ENCODE measurements at regions not wholly inside any gene's neighbourhood (a gene's known extent, or its start where the extent isn't known, plus 50 kb on each side); places are given as distances from the start of the nearest gene placed in this dataset.

- FAIRE-seq = no peak
- 82% methylated on average over 2 of the region's 2 CpGs; no CpG with 5 or more reads in 1 of the 2 experiments for WGBS, 2 experiments (ENCODE audit: extremely low coverage in 1 of 2, insufficient coverage in 1 of 2, insufficient read length in 1 of 2, insufficient replicate concordance in 2 of 2, low coverage in 1 of 2, low lambda C conversion rate in 2 of 2, missing lambda C conversion rate in 1 of 2)
- TF ChIP-seq TCF12 (IDR thresholded peaks at IDR 0.05; ENCODE audit: low read depth, low read length) = no peak
- TF ChIP-seq RBBP5 (IDR thresholded peaks at IDR 0.05; ENCODE audit: borderline replicate concordance, low read depth, low read length) = no peak
- TF ChIP-seq EGR1 (IDR thresholded peaks at IDR 0.05; ENCODE audit: borderline replicate concordance, low read depth, low read length) = no peak
- TF ChIP-seq SP4 (IDR thresholded peaks at IDR 0.05; ENCODE audit: low read length) = no peak
Observed at GRCh38 chr9:113678859-113679256, 197.3 kb upstream of the ZNF618 start.

More at GRCh38 chr9:113678859-113679256, 197.3 kb upstream of the ZNF618 start:
- POLR2A ChIA-PET (ENCODE audit: partially characterized antibody) = interaction anchor here (0.8 kb wide), 1 partner anchor 13 kb away, joined by 3 read pairs; no protein-coding TSS in a partner anchor
- H2BK12ac ChIP-seq (ENCODE audit: low read depth, low read length) = no peak overlapping the region
- H4K91ac ChIP-seq (replicated peaks; ENCODE audit: insufficient read length, low read length) = no peak overlapping the region
- H3K23me2 ChIP-seq (ENCODE audit: low read depth, low read length) = no peaks in the 10 kb centered on the region
- H2BK15ac ChIP-seq (ENCODE audit: low read length) = no peak overlapping the region
- H3K79me2 ChIP-seq (ENCODE audit: control insufficient read depth in 1 of 2, insufficient read depth in 2 of 2, low read length in 2 of 2) = no peaks in the 10 kb centered on the region
- DNase-seq (ENCODE audit: low read depth in 1 of 2, low spot score in 2 of 2) = no peak
- no peaks in the 10 kb centered on the region for H3K36me3 ChIP-seq (ENCODE audit: control insufficient read depth in 2 of 4, insufficient read depth in 4 of 4, low read length in 3 of 4)
- H3K4me1 ChIP-seq (replicated peaks in 1 of 4; ENCODE audit: control insufficient read depth in 3 of 4, insufficient read depth in 4 of 4, low read length in 3 of 4) = no peaks in the 10 kb centered on the region; a peak in 1 of 7 replicates
- no peak overlapping the region for H3K14ac ChIP-seq (ENCODE audit: insufficient read length)
- H3K4ac ChIP-seq (replicated peaks; ENCODE audit: insufficient read length, low read depth, low read length) = no peak overlapping the region
- H3K56ac ChIP-seq (replicated peaks; ENCODE audit: insufficient read length, low read depth, low read length) = no peak overlapping the region
- H3K79me1 ChIP-seq (ENCODE audit: low read depth, low read length) = no peaks in the 10 kb centered on the region
- H3K27ac ChIP-seq (ENCODE audit: low read depth, low read length) = no peak overlapping the region
- H4K8ac ChIP-seq (ENCODE audit: extremely low read depth, insufficient read depth, low read length) = no peak overlapping the region
- H3K9me3 ChIP-seq (ENCODE audit: insufficient read depth in 2 of 2, low read depth in 1 of 2, low read length in 1 of 2) = no peaks in the 10 kb centered on the region
- H3K23ac ChIP-seq (ENCODE audit: insufficient read length) = no peak overlapping the region
- H3K4me2 ChIP-seq (ENCODE audit: insufficient read depth in 1 of 2, low read depth in 2 of 2, low read length in 2 of 2) = no peak overlapping the region
- no peak overlapping the region for H2BK5ac ChIP-seq (ENCODE audit: low read depth, low read length)
- no peak overlapping the region for H2BK120ac ChIP-seq (replicated peaks; ENCODE audit: low read depth, low read length)
- CTCF ChIA-PET (ENCODE audit: partially characterized antibody) = interaction anchor here (0.6 to 1.6 kb wide), 5 partner anchors 9 to 1786 kb away, joined by 3 to 4 read pairs (median 3); no protein-coding TSS in a partner anchor
- no peak overlapping the region for H2BK20ac ChIP-seq (ENCODE audit: low read length)
- H3K27me3 ChIP-seq (replicated peaks in 1 of 4; ENCODE audit: control insufficient read depth in 3 of 4, extremely low read depth in 1 of 4, insufficient read depth in 3 of 4, low read length in 3 of 4) = peaks cover 0 to 2% (median 0%) of the 10 kb centered on the region in 4 experiments; a peak in 1 of 7 replicates
- H2AFZ ChIP-seq (ENCODE audit: low read length) = no peak overlapping the region
- H4K5ac ChIP-seq (ENCODE audit: insufficient read length, low read depth, low read length) = no peak overlapping the region
- H3K9ac ChIP-seq (replicated peaks in 1 of 4; ENCODE audit: extremely low read depth in 1 of 4, low read depth in 3 of 4, low read length in 3 of 4) = no peak overlapping the region
- H3K18ac ChIP-seq (ENCODE audit: extremely low read depth, low read length) = no peak overlapping the region
- no peak overlapping the region for H2AK5ac ChIP-seq (ENCODE audit: low read depth, low read length)
- H3K4me3 ChIP-seq (ENCODE audit: extremely low read depth in 1 of 4, insufficient read depth in 2 of 4, low read depth in 3 of 4, low read length in 4 of 4) = no peak overlapping the region
- no peaks in the 10 kb centered on the region for H4K20me1 ChIP-seq (replicated peaks in 1 of 2; ENCODE audit: control insufficient read depth in 1 of 2, insufficient read depth in 2 of 2, low read length in 2 of 2)
